B cell (primary cell): ENCODE measurements at regions not wholly inside any gene's neighbourhood (a gene's known extent, or its start where the extent isn't known, plus 50 kb on each side); places are given as distances from the start of the nearest gene placed in this dataset.

ENCODE experiments used
- CTCF ChIP-seq: fragments of 200-600 bp; IDR thresholded peaks from one replicate; pipeline ENCODE4 v1.8.0; 2022; ENCODE audit warnings: antibody characterized with exemption, mild to moderate bottlenecking
- EZH2 ChIP-seq: IDR thresholded peaks from 2 replicates; pipeline ENCODE4 v1.6.1; 2012; ENCODE audit warnings: borderline replicate concordance, low read depth, mild to moderate bottlenecking, moderate library complexity, low read length; ENCODE audit not compliant: insufficient read depth, poor library complexity, severe bottlenecking

GRCh38 chr3:22900296-22900695, 302.8 kb upstream of the UBE2E2 start:
- TF ChIP-seq CTCF (no peak), EZH2 (no peak)
